K562 (cell line): ENCODE measurements at regions not wholly inside any gene's neighbourhood (a gene's known extent, or its start where the extent isn't known, plus 50 kb on each side); places are given as distances from the start of the nearest gene placed in this dataset.

Experiments used
- BDP1 ChIP-seq: IDR thresholded peaks from 3 replicates; pipeline ENCODE4 v1.6.1; 2011; ENCODE audit not compliant: insufficient read length, insufficient read depth
- EP300 ChIP-seq: IDR thresholded peaks from 2 replicates; pipeline ENCODE4 v1.6.1; 2012; ENCODE audit warnings: low read length, improper control_type of control experiment
- EZH2 ChIP-seq: IDR thresholded peaks from 2 replicates; pipeline ENCODE4 v1.6.1; 2012; ENCODE audit warnings: low read depth, mild to moderate bottlenecking, inconsistent platforms, low read length, borderline replicate concordance
- FOXM1 ChIP-seq, 2 experiments: fragments of 450-650 bp in 1 of 2; sonication (generic) in 1 of 2; formaldehyde crosslinking in 1 of 2; IDR thresholded peaks; 2 replicates each; pipeline versions ENCODE4 v1.6.1 to v1.9.0; 2017 to 2022; ENCODE audit warnings: low read depth in 2 of 2, mild to moderate bottlenecking in 2 of 2, missing genetic modification reagents in 1 of 2, moderate library complexity in 1 of 2
- FOXP1 ChIP-seq: sonication (generic); formaldehyde crosslinking; IDR thresholded peaks from 2 replicates; pipeline ENCODE4 v1.8.0; 2022; ENCODE audit warnings: mild to moderate bottlenecking, missing genetic modification reagents
- POLR2A ChIP-seq: fragments of 450-650 bp; conservative IDR thresholded peaks from 2 replicates; pipeline ENCODE4 v1.6.1; 2016
- POLR2AphosphoS5 ChIP-seq: IDR thresholded peaks from 2 replicates; pipeline ENCODE4 v1.6.1; 2011; ENCODE audit warnings: mild to moderate bottlenecking, low read depth, low read length, moderate library complexity; ENCODE audit not compliant: control insufficient read depth, insufficient read depth
- ZFP1 ChIP-seq: fragments of 450-650 bp; formaldehyde crosslinking; IDR thresholded peaks from 2 replicates; pipeline ENCODE4 v1.4.0; 2020; ENCODE audit warnings: mild to moderate bottlenecking, mixed read lengths
- ZNF384 ChIP-seq: IDR thresholded peaks from 2 replicates; pipeline ENCODE4 v1.6.1; 2012; ENCODE audit warnings: low read depth, low read length, improper control_type of control experiment
- ZNF696 ChIP-seq: fragments of 250-450 bp; sonication (Bioruptor Pico); conservative IDR thresholded peaks from 2 replicates; pipeline ENCODE4 v1.4.0; 2020; ENCODE audit warnings: mild to moderate bottlenecking, moderate library complexity

GRCh38 chr12:90299121-90299520 lies 590.5 kb upstream of the ATP2B1 start:
- TF ChIP-seq ZNF696 (CRISPR knock-in tag) (no peak), EP300 (no peak), FOXM1 (IDR thresholded peaks at IDR 0.05; ENCODE audit: low read depth) (no peak), FOXM1 (CRISPR knock-in tag; IDR thresholded peaks at IDR 0.05; ENCODE audit: low read depth) (no peak), BDP1 (no peak), EZH2 (no peak), ZFP1 (CRISPR knock-in tag) (no peak), ZNF384 (no peak), POLR2A (no peak), FOXP1 (CRISPR knock-in tag) (no peak), POLR2AphosphoS5 (no peak)
